Spleen (tissue), 11 donors: ENCODE measurements at regions not wholly inside any gene's neighbourhood (a gene's known extent, or its start where the extent isn't known, plus 50 kb on each side); places are given as distances from the start of the nearest gene placed in this dataset.

ENCODE experiments used
- DNase-seq: peaks from one replicate; pipeline ENCODE4 v3.0.0-alpha.2; 2020
- H3K27ac ChIP-seq, 8 donors: fragments of 200-600 bp; sonication (generic) in 7 of 8; 1 replicate in 4 of 8; 2 replicates in 4 of 8; pipeline versions ENCODE4 v1.5.0 to v1.8.0; 2016 to 2021; ENCODE audit warnings: inconsistent platforms in 4 of 8, mild to moderate bottlenecking in 4 of 8, moderate library complexity in 1 of 8
- H3K27me3 ChIP-seq, 7 donors: fragments of 200-600 bp; sonication (generic) in 6 of 7; replicated peaks in 1 of 7; 1 replicate in 4 of 7; 2 replicates in 3 of 7; pipeline versions ENCODE4 v1.5.0 to v1.8.0; 2016 to 2021; ENCODE audit warnings: inconsistent platforms in 3 of 7, mild to moderate bottlenecking in 1 of 7
- H3K36me3 ChIP-seq, 6 donors: fragments of 200-600 bp; sonication (generic) in 5 of 6; 1 replicate in 4 of 6; 2 replicates in 2 of 6; pipeline versions ENCODE4 v1.5.0 to v1.8.0; 2016 to 2021; ENCODE audit warnings: inconsistent platforms in 2 of 6
- H3K4me1 ChIP-seq, 6 donors: fragments of 200-600 bp; sonication (generic) in 5 of 6; 1 replicate in 3 of 6; 2 replicates in 3 of 6; pipeline versions ENCODE4 v1.5.0 to v1.8.0; 2016 to 2021; ENCODE audit warnings: inconsistent platforms in 3 of 6
- H3K4me3 ChIP-seq, 8 donors: fragments of 200-600 bp; sonication (generic) in 7 of 8; 1 replicate in 4 of 8; 2 replicates in 4 of 8; pipeline versions ENCODE4 v1.5.0 to v1.8.0; 2016 to 2021; ENCODE audit warnings: inconsistent platforms in 4 of 8, mild to moderate bottlenecking in 4 of 8, moderate library complexity in 2 of 8
- H3K9me3 ChIP-seq, 8 donors: fragments of 200-600 bp; sonication (generic) in 7 of 8; 1 replicate in 4 of 8; 2 replicates in 4 of 8; pipeline versions ENCODE4 v1.5.0 to v1.8.0; 2016 to 2021; ENCODE audit warnings: inconsistent platforms in 4 of 8
- CTCF ChIP-seq, 11 experiments: fragments of 200-600 bp in 7 of 11; fragments of 450-650 bp in 4 of 11; sonication (generic) in 4 of 11; IDR thresholded peaks in 8 of 11; conservative IDR thresholded peaks in 3 of 11; 1 replicate in 7 of 11; 2 replicates in 4 of 11; pipeline versions ENCODE4 v1.4.0 to v1.8.0; 2016 to 2021; ENCODE audit warnings: antibody characterized with exemption in 11 of 11, inconsistent platforms in 4 of 11, mild to moderate bottlenecking in 1 of 11
- POLR2A ChIP-seq, 3 donors: fragments of 450-650 bp; IDR thresholded peaks; one replicate each; pipeline ENCODE4 v1.5.1; 2017; ENCODE audit warnings: antibody characterized with exemption in 3 of 3, mild to moderate bottlenecking in 1 of 3
- POLR2AphosphoS5 ChIP-seq, 3 donors: sonication (generic); formaldehyde crosslinking; IDR thresholded peaks; one replicate each; pipeline ENCODE4 v1.5.1; 2017; ENCODE audit warnings: antibody characterized with exemption in 3 of 3
- WGBS, 5 donors: extraction: QIAGEN DNeasy Blood & Tissue Kit in 3 of 5; methylation state at CpG; one replicate each; pipeline versions ENCODE4 v1.1.5 to v1.1.7; 2013 to 2018; 5-methylcytosine and 5-hydroxymethylcytosine counted together
- intact Hi-C: fragments of 100-400 bp; cut with DNase I; formaldehyde crosslinking; loops from one replicate; pipeline ENCODE4 v1.15.0; 2023; ENCODE audit warnings: low total_unique reads
- donor health status: healthy with polysubstance abuse.
- donor health status: DM: no; HTN: no; CAD: no; lungs with moderate emphysema.
- donor health status: DM: no; HTN: no; CAD: no.
- donor health status: Bipolar disorder and iron deficiency.
- donor health status: healthy.
- donor health status: DM: no; HTN: no; CAD: no.
- donor health status: DM: yes; HTN: yes; CAD: no.

- peaks cover 0 to 49% (median 0%) of the 10 kb centered on the region in 7 donors for H3K27me3 ChIP-seq
- DNase-seq: no peak
- H3K27ac ChIP-seq: no peak overlapping the region
- no peaks in the 10 kb centered on the region for H3K36me3 ChIP-seq
- H3K9me3 ChIP-seq: peaks cover 0 to 16% (median 0%) of the 10 kb centered on the region in 8 donors
- H3K4me3 ChIP-seq: no peak overlapping the region
- WGBS, 5 donors: 71 to 81% (median 79%) methylated on average over 7 of the region's 7 CpGs
- intact Hi-C loops: no loop called here
- H3K4me1 ChIP-seq: no peaks in the 10 kb centered on the region
- TF ChIP-seq CTCF (IDR thresholded peaks at IDR 0.05 in 8 of 11, conservative IDR thresholded peaks at IDR 0.05 in 3 of 11) (no peak), POLR2A (IDR thresholded peaks at IDR 0.05) (no peak), POLR2AphosphoS5 (IDR thresholded peaks at IDR 0.05) (no peak)
These were observed 139.5 kb downstream of the ERMARD start for GRCh38 chr6:169890901-169891300.

GRCh38 chr6:169890049-169890448 is 138.6 kb downstream of the ERMARD start:
- H3K36me3 ChIP-seq: no peaks in the 10 kb centered on the region
- intact Hi-C loops: no loop called here
- 41 to 52% (median 50%) methylated on average over 9 to 12 of the region's 12 CpGs for WGBS, 5 donors
- H3K9me3 ChIP-seq: peaks cover 0 to 17% (median 0%) of the 10 kb centered on the region in 8 donors
- no peaks in the 10 kb centered on the region for H3K4me1 ChIP-seq
- H3K27me3 ChIP-seq: peaks cover 0 to 54% (median 0%) of the 10 kb centered on the region in 7 donors
- no peak overlapping the region for H3K4me3 ChIP-seq
- TF ChIP-seq CTCF (IDR thresholded peaks at IDR 0.05 in 8 of 11, conservative IDR thresholded peaks at IDR 0.05 in 3 of 11) (no peak), POLR2AphosphoS5 (IDR thresholded peaks at IDR 0.05) (no peak), POLR2A (IDR thresholded peaks at IDR 0.05) (no peak)
- no peak for DNase-seq
- no peak overlapping the region for H3K27ac ChIP-seq

GRCh38 chr6:169887529-169888140 is 136.2 kb downstream of the ERMARD start:
- Histone ChIP-seq H3K36me3 (no peaks in the 10 kb centered on the region), H3K27ac (no peak overlapping the region), H3K27me3 (peaks cover 0 to 55% (median 0%) of the 10 kb centered on the region in 7 donors), H3K4me1 (no peaks in the 10 kb centered on the region), H3K4me3 (no peak overlapping the region), H3K9me3 (peaks cover 0 to 16% (median 0%) of the 10 kb centered on the region in 8 donors)
- peak; percentile 37 for DNase-seq
- WGBS, 5 donors: 87 to 93% (median 89%) methylated on average over 14 of the region's 14 CpGs
- TF ChIP-seq CTCF (IDR thresholded peaks at IDR 0.05 in 8 of 11, conservative IDR thresholded peaks at IDR 0.05 in 3 of 11) (no peak), POLR2AphosphoS5 (IDR thresholded peaks at IDR 0.05) (no peak), POLR2A (IDR thresholded peaks at IDR 0.05) (no peak)
- intact Hi-C loops: no loop called here

- H3K27me3 ChIP-seq: peaks cover 0 to 64% (median 4%) of the 10 kb centered on the region in 7 donors
- TF ChIP-seq POLR2AphosphoS5 (IDR thresholded peaks at IDR 0.05) (no peak), POLR2A (IDR thresholded peaks at IDR 0.05) (no peak), CTCF (IDR thresholded peaks at IDR 0.05 in 8 of 11, conservative IDR thresholded peaks at IDR 0.05 in 3 of 11) (no peak)
- 77 to 96% (median 87%) methylated on average over 12 to 15 of the region's 15 CpGs for WGBS, 5 donors
- H3K4me1 ChIP-seq: no peaks in the 10 kb centered on the region
- H3K4me3 ChIP-seq: no peak overlapping the region
- H3K36me3 ChIP-seq: no peaks in the 10 kb centered on the region
- DNase-seq: peak; percentile 66
- no peak overlapping the region for H3K27ac ChIP-seq
- H3K9me3 ChIP-seq: peaks cover 0 to 12% (median 0%) of the 10 kb centered on the region in 8 donors
- intact Hi-C loops: no loop called here
These were observed 135.3 kb downstream of the ERMARD start for GRCh38 chr6:169886631-169887227.
